ENCODE measurements at regions not wholly inside any gene's neighbourhood (a gene's known extent, or its start where the extent isn't known, plus 50 kb on each side); places are given as distances from the start of the nearest gene placed in this dataset.

GRCh38 chr22:22417495-22418162 is 90.9 kb downstream of the ZNF280B start:
- TF ChIP-seq, protein P1, sequence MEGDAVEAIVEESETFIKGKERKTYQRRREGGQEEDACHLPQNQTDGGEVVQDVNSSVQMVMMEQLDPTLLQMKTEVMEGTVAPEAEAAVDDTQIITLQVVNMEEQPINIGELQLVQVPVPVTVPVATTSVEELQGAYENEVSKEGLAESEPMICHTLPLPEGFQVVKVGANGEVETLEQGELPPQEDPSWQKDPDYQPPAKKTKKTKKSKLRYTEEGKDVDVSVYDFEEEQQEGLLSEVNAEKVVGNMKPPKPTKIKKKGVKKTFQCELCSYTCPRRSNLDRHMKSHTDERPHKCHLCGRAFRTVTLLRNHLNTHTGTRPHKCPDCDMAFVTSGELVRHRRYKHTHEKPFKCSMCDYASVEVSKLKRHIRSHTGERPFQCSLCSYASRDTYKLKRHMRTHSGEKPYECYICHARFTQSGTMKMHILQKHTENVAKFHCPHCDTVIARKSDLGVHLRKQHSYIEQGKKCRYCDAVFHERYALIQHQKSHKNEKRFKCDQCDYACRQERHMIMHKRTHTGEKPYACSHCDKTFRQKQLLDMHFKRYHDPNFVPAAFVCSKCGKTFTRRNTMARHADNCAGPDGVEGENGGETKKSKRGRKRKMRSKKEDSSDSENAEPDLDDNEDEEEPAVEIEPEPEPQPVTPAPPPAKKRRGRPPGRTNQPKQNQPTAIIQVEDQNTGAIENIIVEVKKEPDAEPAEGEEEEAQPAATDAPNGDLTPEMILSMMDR (IDR thresholded peaks at IDR 0.05) = no peak
- no peak for TF ChIP-seq POLR2A (IDR thresholded peaks at IDR 0.05)

Data from body of pancreas (tissue), 4 donors.